ENCODE measurements at regions not wholly inside any gene's neighbourhood (a gene's known extent, or its start where the extent isn't known, plus 50 kb on each side); places are given as distances from the start of the nearest gene placed in this dataset.

DNA sequence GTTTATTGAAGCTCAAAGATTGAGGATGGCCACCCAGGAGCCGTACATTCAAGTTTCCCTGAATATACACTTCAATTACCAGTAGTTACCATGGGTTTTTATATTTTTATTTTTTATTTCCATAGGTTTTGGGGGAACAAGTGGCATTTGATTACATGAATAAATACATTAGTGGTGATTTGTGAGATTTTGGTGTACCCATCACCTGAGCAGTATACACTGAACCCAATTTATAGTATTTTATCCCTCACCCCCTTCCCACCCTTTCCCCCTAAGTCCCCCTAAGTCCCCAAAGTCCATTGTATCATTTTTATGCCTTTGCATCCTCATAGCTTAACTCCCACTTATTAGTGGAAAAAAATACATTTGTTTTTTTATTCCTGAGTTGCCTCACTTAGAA, 791.4 kb downstream of the BRINP3 start:
- no peak for TF ChIP-seq MYC (IDR thresholded peaks at IDR 0.05; ENCODE audit: borderline replicate concordance, low read length)
- TF ChIP-seq, protein P1, sequence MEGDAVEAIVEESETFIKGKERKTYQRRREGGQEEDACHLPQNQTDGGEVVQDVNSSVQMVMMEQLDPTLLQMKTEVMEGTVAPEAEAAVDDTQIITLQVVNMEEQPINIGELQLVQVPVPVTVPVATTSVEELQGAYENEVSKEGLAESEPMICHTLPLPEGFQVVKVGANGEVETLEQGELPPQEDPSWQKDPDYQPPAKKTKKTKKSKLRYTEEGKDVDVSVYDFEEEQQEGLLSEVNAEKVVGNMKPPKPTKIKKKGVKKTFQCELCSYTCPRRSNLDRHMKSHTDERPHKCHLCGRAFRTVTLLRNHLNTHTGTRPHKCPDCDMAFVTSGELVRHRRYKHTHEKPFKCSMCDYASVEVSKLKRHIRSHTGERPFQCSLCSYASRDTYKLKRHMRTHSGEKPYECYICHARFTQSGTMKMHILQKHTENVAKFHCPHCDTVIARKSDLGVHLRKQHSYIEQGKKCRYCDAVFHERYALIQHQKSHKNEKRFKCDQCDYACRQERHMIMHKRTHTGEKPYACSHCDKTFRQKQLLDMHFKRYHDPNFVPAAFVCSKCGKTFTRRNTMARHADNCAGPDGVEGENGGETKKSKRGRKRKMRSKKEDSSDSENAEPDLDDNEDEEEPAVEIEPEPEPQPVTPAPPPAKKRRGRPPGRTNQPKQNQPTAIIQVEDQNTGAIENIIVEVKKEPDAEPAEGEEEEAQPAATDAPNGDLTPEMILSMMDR (IDR thresholded peaks at IDR 0.05): no peak

Measured in A549 (cell line).